ENCODE measurements at regions not wholly inside any gene's neighbourhood (a gene's known extent, or its start where the extent isn't known, plus 50 kb on each side); places are given as distances from the start of the nearest gene placed in this dataset.

- H3K27ac ChIP-seq = no peak overlapping the region
- WGBS, 2 donors = 81 to 85% methylated on average over 5 of the region's 5 CpGs
- intact Hi-C loops (cut with DNase I) = no loop called here
- H3K4me3 ChIP-seq (replicated peaks in 1 of 3) = no peak overlapping the region
- no peaks in the 10 kb centered on the region for H3K9me3 ChIP-seq
- DNase-seq = no peak
- no peaks in the 10 kb centered on the region for H3K36me3 ChIP-seq
- H3K4me1 ChIP-seq = no peaks in the 10 kb centered on the region
- no peaks in the 10 kb centered on the region for H3K27me3 ChIP-seq
- TF ChIP-seq CTCF (IDR thresholded peaks at IDR 0.05) (no peak), POLR2A (IDR thresholded peaks at IDR 0.05) (no peak)
Observed at GRCh38 chr17:14590459-14591250, 289.8 kb downstream of the HS3ST3B1 start.

GRCh38 chr17:14585099-14585498 lies 284.2 kb downstream of the HS3ST3B1 start:
- intact Hi-C loops (cut with DNase I) = no loop called here
- no peak for DNase-seq
- H3K4me3 ChIP-seq (replicated peaks in 1 of 3) = no peak overlapping the region
- H3K36me3 ChIP-seq = no peaks in the 10 kb centered on the region
- no peak overlapping the region for H3K27ac ChIP-seq
- no peaks in the 10 kb centered on the region for H3K27me3 ChIP-seq
- TF ChIP-seq CTCF (IDR thresholded peaks at IDR 0.05) = no peak
- no peak for TF ChIP-seq POLR2A (IDR thresholded peaks at IDR 0.05)
- no peaks in the 10 kb centered on the region for H3K9me3 ChIP-seq
- no peaks in the 10 kb centered on the region for H3K4me1 ChIP-seq
- 79 to 83% methylated on average over 4 of the region's 4 CpGs for WGBS, 2 donors

- no peak overlapping the region for H3K27ac ChIP-seq
- no peaks in the 10 kb centered on the region for H3K9me3 ChIP-seq
- WGBS, 2 donors = 74 to 77% methylated on average over 2 of the region's 2 CpGs
- no peak for DNase-seq
- H3K4me1 ChIP-seq = no peaks in the 10 kb centered on the region
- TF ChIP-seq CTCF (IDR thresholded peaks at IDR 0.05) (no peak), POLR2A (IDR thresholded peaks at IDR 0.05) (no peak)
- no peaks in the 10 kb centered on the region for H3K36me3 ChIP-seq
- no peak overlapping the region for H3K4me3 ChIP-seq (replicated peaks in 1 of 3)
- intact Hi-C loops (cut with DNase I) = no loop called here
- H3K27me3 ChIP-seq = no peaks in the 10 kb centered on the region
Observed at GRCh38 chr17:14582996-14583395, 282.1 kb downstream of the HS3ST3B1 start.

- Histone ChIP-seq H3K4me1 (no peaks in the 10 kb centered on the region), H3K27me3 (no peaks in the 10 kb centered on the region), H3K36me3 (no peaks in the 10 kb centered on the region), H3K9me3 (no peaks in the 10 kb centered on the region), H3K4me3 (replicated peaks in 1 of 3) (no peak overlapping the region), H3K27ac (no peak overlapping the region)
- WGBS, 2 donors = 76 to 82% methylated on average over 10 of the region's 10 CpGs
- intact Hi-C loops (cut with DNase I) = no loop called here
- no peak for TF ChIP-seq POLR2A (IDR thresholded peaks at IDR 0.05)
- no peak for TF ChIP-seq CTCF (IDR thresholded peaks at IDR 0.05)
- no peak for DNase-seq
Observed at GRCh38 chr17:14581186-14581830, 280.4 kb downstream of the HS3ST3B1 start.

GRCh38 chr17:14580499-14580898 lies 279.6 kb downstream of the HS3ST3B1 start:
- WGBS, 2 donors = 70 to 74% methylated on average over 5 of the region's 5 CpGs
- intact Hi-C loops (cut with DNase I) = no loop called here

More at GRCh38 chr17:14580499-14580898, 279.6 kb downstream of the HS3ST3B1 start:
- Histone ChIP-seq H3K4me1 (no peaks in the 10 kb centered on the region), H3K27me3 (no peaks in the 10 kb centered on the region), H3K36me3 (no peaks in the 10 kb centered on the region), H3K9me3 (no peaks in the 10 kb centered on the region), H3K27ac (no peak overlapping the region), H3K4me3 (replicated peaks in 1 of 3) (no peak overlapping the region)
- no peak for DNase-seq
- TF ChIP-seq POLR2A (IDR thresholded peaks at IDR 0.05) (no peak), CTCF (IDR thresholded peaks at IDR 0.05) (no peak)
